ENCODE measurements at regions not wholly inside any gene's neighbourhood (a gene's known extent, or its start where the extent isn't known, plus 50 kb on each side); places are given as distances from the start of the nearest gene placed in this dataset.
A peak's percentile ranks its signal among the peaks of the same experiment; 100 is the strongest.

- H3K36me3 ChIP-seq = no peaks in the 10 kb centered on the region
- TF ChIP-seq CTCF (IDR thresholded peaks at IDR 0.05) = no peak
- WGBS, 2 donors = 95 to 96% methylated on average over 5 of the region's 5 CpGs
- H3K27me3 ChIP-seq = no peaks in the 10 kb centered on the region
- peaks cover 0 to 38% (median 12%) of the 10 kb centered on the region in 9 donors for H3K4me1 ChIP-seq
- DNase-seq (no peak), ATAC-seq (peak in 1 of 8 donors; percentile 25)
- H3K4me3 ChIP-seq = no peak overlapping the region
- no peaks in the 10 kb centered on the region for H3K9me3 ChIP-seq
- no peak overlapping the region for H3K27ac ChIP-seq
- intact Hi-C loops (cut with DNase I) = no loop called here
These were observed 53.6 kb upstream of the PKDCC start for GRCh38 chr2:41994233-41994637.

GRCh38 chr2:41994661-41995060, 53.2 kb upstream of the PKDCC start:
- Histone ChIP-seq H3K27me3 (no peaks in the 10 kb centered on the region), H3K4me3 (no peak overlapping the region), H3K4me1 (peaks cover 0 to 37% (median 10%) of the 10 kb centered on the region in 9 donors), H3K27ac (no peak overlapping the region), H3K9me3 (no peaks in the 10 kb centered on the region), H3K36me3 (no peaks in the 10 kb centered on the region)
- 96 to 99% methylated on average over 8 of the region's 8 CpGs for WGBS, 2 donors
- ATAC-seq (no peak), DNase-seq (no peak)
- intact Hi-C loops (cut with DNase I) = no loop called here
- TF ChIP-seq CTCF (IDR thresholded peaks at IDR 0.05) = no peak

GRCh38 chr2:41997561-41997960, 50.3 kb upstream of the PKDCC start:
- ATAC-seq = no peak

More at GRCh38 chr2:41997561-41997960, 50.3 kb upstream of the PKDCC start:
- Histone ChIP-seq H3K4me1 (peaks cover 0 to 22% (median 10%) of the 10 kb centered on the region in 9 donors), H3K27me3 (no peaks in the 10 kb centered on the region), H3K4me3 (no peak overlapping the region), H3K36me3 (no peaks in the 10 kb centered on the region), H3K9me3 (no peaks in the 10 kb centered on the region), H3K27ac (peak overlapping the region in 5 of 10 donors; percentile 66 to 84 (median 68))
- intact Hi-C loops (cut with DNase I) = no loop called here
- WGBS, 2 donors = 82 to 86% methylated on average over 4 of the region's 4 CpGs
- no peak for TF ChIP-seq CTCF (IDR thresholded peaks at IDR 0.05)
- DNase-seq = no peak

Data from heart right ventricle (tissue), 16 donors.